Liver (tissue), 8 donors: ENCODE measurements at regions not wholly inside any gene's neighbourhood (a gene's known extent, or its start where the extent isn't known, plus 50 kb on each side); places are given as distances from the start of the nearest gene placed in this dataset.

Source experiments
- DNase-seq: peaks from one replicate; pipeline ENCODE4 v3.0.0-alpha.2; 2017; ENCODE audit warnings: low spot score
- H3K27ac ChIP-seq, 2 donors: one replicate each; pipeline ENCODE4 v1.7.0; 2013; ENCODE audit warnings: inconsistent platforms in 2 of 2, low read length in 2 of 2, control low read depth in 1 of 2, low read depth in 1 of 2, mild to moderate bottlenecking in 1 of 2
- H3K27me3 ChIP-seq, 4 donors: one replicate each; pipeline versions ENCODE4 v1.6.1 to v1.7.0; 2013; ENCODE audit warnings: low read length in 3 of 4, inconsistent platforms in 1 of 4, mild to moderate bottlenecking in 1 of 4, moderate library complexity in 1 of 4; ENCODE audit not compliant: control insufficient read depth in 4 of 4, insufficient read depth in 4 of 4
- H3K36me3 ChIP-seq, 4 donors: one replicate each; pipeline versions ENCODE4 v1.6.1 to v1.7.0; 2013; ENCODE audit warnings: low read length in 3 of 4, mild to moderate bottlenecking in 3 of 4, low read depth in 1 of 4, moderate library complexity in 1 of 4; ENCODE audit not compliant: control insufficient read depth in 4 of 4, insufficient read depth in 3 of 4
- H3K4me1 ChIP-seq, 4 donors: one replicate each; pipeline versions ENCODE4 v1.6.1 to v1.7.0; 2013; ENCODE audit warnings: low read length in 3 of 4, mild to moderate bottlenecking in 3 of 4, moderate library complexity in 1 of 4; ENCODE audit not compliant: control insufficient read depth in 4 of 4, insufficient read depth in 4 of 4
- H3K4me3 ChIP-seq, 3 donors: one replicate each; pipeline versions ENCODE4 v1.6.1 to v1.7.0; 2013; ENCODE audit warnings: low read length in 3 of 3, control low read depth in 1 of 3, low read depth in 1 of 3, mild to moderate bottlenecking in 1 of 3
- H3K9ac ChIP-seq, 2 donors: one replicate each; pipeline ENCODE4 v1.7.0; 2013; ENCODE audit warnings: low read length in 2 of 2, mild to moderate bottlenecking in 2 of 2, moderate library complexity in 2 of 2, control low read depth in 1 of 2, low read depth in 1 of 2
- H3K9me3 ChIP-seq, 4 donors: one replicate each; pipeline versions ENCODE4 v1.6.1 to v1.7.0; 2013; ENCODE audit warnings: low read length in 3 of 4; ENCODE audit not compliant: control insufficient read depth in 4 of 4
- CTCF ChIP-seq: fragments of 150-350 bp; IDR thresholded peaks from 2 replicates; pipeline ENCODE4 v1.5.1; 2017; ENCODE audit warnings: improper control_type of control experiment, low read depth, low read length; ENCODE audit not compliant: missing input control
- EGR1 ChIP-seq, 2 donors: IDR thresholded peaks; 2 replicates each; pipeline ENCODE4 v1.6.1; 2016 to 2018; ENCODE audit warnings: antibody characterized with exemption in 2 of 2, low read depth in 2 of 2
- FOXA1 ChIP-seq: IDR thresholded peaks from 2 replicates; pipeline ENCODE4 v1.6.1; 2016; ENCODE audit warnings: antibody characterized with exemption
- FOXA2 ChIP-seq: IDR thresholded peaks from 2 replicates; pipeline ENCODE4 v1.6.1; 2016; ENCODE audit warnings: antibody characterized with exemption
- GABPA ChIP-seq, 2 donors: IDR thresholded peaks in 1 of 2; conservative IDR thresholded peaks in 1 of 2; 2 replicates each; pipeline ENCODE4 v1.6.1; 2016; ENCODE audit warnings: antibody characterized with exemption in 2 of 2, mild to moderate bottlenecking in 1 of 2, moderate library complexity in 1 of 2
- HNF4A ChIP-seq, 2 donors: conservative IDR thresholded peaks; 2 replicates each; pipeline ENCODE4 v1.6.1; 2016; ENCODE audit warnings: antibody characterized with exemption in 2 of 2, mild to moderate bottlenecking in 2 of 2
- JUND ChIP-seq, 2 donors: IDR thresholded peaks; 2 replicates each; pipeline ENCODE4 v1.6.1; 2016; ENCODE audit warnings: antibody characterized with exemption in 2 of 2
- NR2F2 ChIP-seq: IDR thresholded peaks from 2 replicates; pipeline ENCODE4 v1.6.1; 2016; ENCODE audit warnings: antibody characterized with exemption
- REST ChIP-seq: IDR thresholded peaks from 2 replicates; pipeline ENCODE4 v1.6.1; 2016; ENCODE audit warnings: antibody characterized with exemption, mild to moderate bottlenecking
- RXRA ChIP-seq, 2 donors: IDR thresholded peaks; 2 replicates each; pipeline ENCODE4 v1.6.1; 2017 to 2018; ENCODE audit warnings: antibody characterized with exemption in 2 of 2, mild to moderate bottlenecking in 1 of 2
- SP1 ChIP-seq: IDR thresholded peaks from 2 replicates; pipeline ENCODE4 v1.6.1; 2018; ENCODE audit warnings: antibody characterized with exemption, mild to moderate bottlenecking
- TAF1 ChIP-seq: conservative IDR thresholded peaks from 2 replicates; pipeline ENCODE4 v1.6.1; 2016; ENCODE audit warnings: antibody characterized with exemption, mild to moderate bottlenecking
- YY1 ChIP-seq: IDR thresholded peaks from 2 replicates; pipeline ENCODE4 v1.6.1; 2016; ENCODE audit warnings: antibody characterized with exemption, mild to moderate bottlenecking
- ZBTB33 ChIP-seq: IDR thresholded peaks from 2 replicates; pipeline ENCODE4 v1.6.1; 2016; ENCODE audit warnings: antibody characterized with exemption
- WGBS: extraction: QIAGEN DNeasy Blood & Tissue Kit; methylation state at CpG from one replicate; pipeline ENCODE4 v1.1.7; 2013; 5-methylcytosine and 5-hydroxymethylcytosine counted together
- donor health status: healthy.
- donor health status: healthy.
- donor health status: healthy.
- donor health status: healthy.
- donor health status: healthy.

- no peak for DNase-seq
- Histone ChIP-seq H3K9me3 (peaks cover 0 to 4% (median 2%) of the 10 kb centered on the region in 4 donors), H3K36me3 (no peaks in the 10 kb centered on the region), H3K27ac (no peak overlapping the region), H3K4me3 (no peak overlapping the region), H3K27me3 (no peaks in the 10 kb centered on the region), H3K9ac (no peak overlapping the region), H3K4me1 (no peaks in the 10 kb centered on the region)
- WGBS, result 75% methylated on average over 1 of the region's 1 CpG
- no peak for TF ChIP-seq GABPA (IDR thresholded peaks at IDR 0.05 in 1 of 2, conservative IDR thresholded peaks at IDR 0.05 in 1 of 2)
- no peak for TF ChIP-seq FOXA2
- no peak for TF ChIP-seq ZBTB33
- TF ChIP-seq JUND (IDR thresholded peaks at IDR 0.05), result no peak
- TF ChIP-seq CTCF, result no peak
- no peak for TF ChIP-seq NR2F2
- no peak for TF ChIP-seq HNF4A (conservative IDR thresholded peaks at IDR 0.05)
- no peak for TF ChIP-seq YY1
These were observed 565.6 kb downstream of the LRFN5 start for GRCh38 chr14:42172304-42172703.

GRCh38 chr14:42163136-42163535 lies 556.5 kb downstream of the LRFN5 start:
- TF ChIP-seq NR2F2 (no peak), EGR1 (IDR thresholded peaks at IDR 0.05; ENCODE audit: low read depth in 2 of 2) (no peak), JUND (IDR thresholded peaks at IDR 0.05) (no peak), CTCF (no peak), ZBTB33 (no peak), FOXA1 (no peak), FOXA2 (no peak), YY1 (no peak), TAF1 (no peak), GABPA (IDR thresholded peaks at IDR 0.05 in 1 of 2, conservative IDR thresholded peaks at IDR 0.05 in 1 of 2) (no peak), REST (no peak), HNF4A (conservative IDR thresholded peaks at IDR 0.05) (no peak), SP1 (no peak), RXRA (IDR thresholded peaks at IDR 0.05) (no peak)
- no peaks in the 10 kb centered on the region for H3K4me1 ChIP-seq
- no peaks in the 10 kb centered on the region for H3K27me3 ChIP-seq
- DNase-seq, result no peak
- no peak overlapping the region for H3K27ac ChIP-seq
- WGBS, result 69% methylated on average over 2 of the region's 2 CpGs
- H3K4me3 ChIP-seq, result no peak overlapping the region
- no peaks in the 10 kb centered on the region for H3K36me3 ChIP-seq
- H3K9ac ChIP-seq, result no peak overlapping the region
- H3K9me3 ChIP-seq, result no peaks in the 10 kb centered on the region
